ENCODE measurements at regions not wholly inside any gene's neighbourhood (a gene's known extent, or its start where the extent isn't known, plus 50 kb on each side); places are given as distances from the start of the nearest gene placed in this dataset.
"Not testable (repeated sequence)": the region's sequence is repeated elsewhere in the genome, so short reads cannot be mapped to it uniquely, and the experiment has no call there.

DNA sequence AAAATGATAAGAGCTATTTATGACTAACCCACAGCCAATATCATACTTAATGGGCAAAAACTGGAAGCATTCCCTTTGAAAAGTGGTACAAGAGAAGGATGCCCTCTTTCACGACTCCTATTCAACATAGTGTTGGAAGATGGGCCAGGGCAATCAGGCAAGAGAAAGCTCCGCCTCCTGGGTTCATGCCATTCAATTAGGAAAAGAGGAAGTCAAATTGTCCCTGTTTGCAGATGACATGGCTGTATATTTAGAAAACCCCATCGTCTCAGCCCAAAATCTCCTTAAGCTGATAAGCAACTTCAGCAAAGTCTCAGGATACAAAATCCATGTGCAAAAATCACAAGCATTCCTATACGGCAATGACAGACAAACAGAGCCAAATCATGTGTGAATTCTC, 86.4 kb upstream of the TERB2 start:
- intact Hi-C loops (cut with DNase I; ENCODE audit: low total_unique reads); DNase-seq (ENCODE audit: low spot score in 2 of 2); H3K36me3 ChIP-seq; H3K27me3 ChIP-seq; H3K27ac ChIP-seq; H3K4me3 ChIP-seq; H3K4me1 ChIP-seq: not testable (repeated sequence)
- H3K9me3 ChIP-seq = peaks cover 9 to 12% of the 10 kb centered on the region in 2 donors

DNA sequence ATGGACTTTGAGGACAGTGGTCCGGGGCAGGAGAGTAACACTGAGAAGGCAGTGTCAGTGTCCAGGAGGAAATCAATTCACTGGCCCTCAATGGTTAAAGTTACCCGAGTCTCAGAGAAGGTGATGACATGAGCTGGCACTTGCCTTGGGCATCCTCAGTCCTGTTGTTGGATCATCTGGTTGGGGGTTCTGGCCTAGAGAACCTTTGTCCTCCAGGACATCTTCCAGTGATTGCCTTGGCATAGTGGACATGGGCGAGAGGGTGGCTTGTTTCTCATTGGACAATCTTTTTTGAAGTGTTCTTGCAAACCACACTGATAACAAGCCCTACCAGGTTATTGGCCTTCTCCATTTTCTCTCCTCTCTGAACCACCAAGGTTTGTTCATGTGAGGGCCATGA, 83.4 kb upstream of the TERB2 start:
- no peak for DNase-seq (ENCODE audit: low spot score in 2 of 2)
- Histone ChIP-seq H3K9me3 (peaks cover 24 to 40% of the 10 kb centered on the region in 2 donors), H3K27me3 (no peaks in the 10 kb centered on the region), H3K4me3 (no peak overlapping the region), H3K4me1 (no peaks in the 10 kb centered on the region), H3K27ac (no peak overlapping the region), H3K36me3 (no peaks in the 10 kb centered on the region)
- TF ChIP-seq POLR2A (IDR thresholded peaks at IDR 0.05) (no peak), POLR2AphosphoS5 (IDR thresholded peaks at IDR 0.05) (no peak)
- TF ChIP-seq, protein P1, sequence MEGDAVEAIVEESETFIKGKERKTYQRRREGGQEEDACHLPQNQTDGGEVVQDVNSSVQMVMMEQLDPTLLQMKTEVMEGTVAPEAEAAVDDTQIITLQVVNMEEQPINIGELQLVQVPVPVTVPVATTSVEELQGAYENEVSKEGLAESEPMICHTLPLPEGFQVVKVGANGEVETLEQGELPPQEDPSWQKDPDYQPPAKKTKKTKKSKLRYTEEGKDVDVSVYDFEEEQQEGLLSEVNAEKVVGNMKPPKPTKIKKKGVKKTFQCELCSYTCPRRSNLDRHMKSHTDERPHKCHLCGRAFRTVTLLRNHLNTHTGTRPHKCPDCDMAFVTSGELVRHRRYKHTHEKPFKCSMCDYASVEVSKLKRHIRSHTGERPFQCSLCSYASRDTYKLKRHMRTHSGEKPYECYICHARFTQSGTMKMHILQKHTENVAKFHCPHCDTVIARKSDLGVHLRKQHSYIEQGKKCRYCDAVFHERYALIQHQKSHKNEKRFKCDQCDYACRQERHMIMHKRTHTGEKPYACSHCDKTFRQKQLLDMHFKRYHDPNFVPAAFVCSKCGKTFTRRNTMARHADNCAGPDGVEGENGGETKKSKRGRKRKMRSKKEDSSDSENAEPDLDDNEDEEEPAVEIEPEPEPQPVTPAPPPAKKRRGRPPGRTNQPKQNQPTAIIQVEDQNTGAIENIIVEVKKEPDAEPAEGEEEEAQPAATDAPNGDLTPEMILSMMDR (IDR thresholded peaks at IDR 0.05) = no peak
- intact Hi-C loops (cut with DNase I; ENCODE audit: low total_unique reads) = no loop called here

DNA sequence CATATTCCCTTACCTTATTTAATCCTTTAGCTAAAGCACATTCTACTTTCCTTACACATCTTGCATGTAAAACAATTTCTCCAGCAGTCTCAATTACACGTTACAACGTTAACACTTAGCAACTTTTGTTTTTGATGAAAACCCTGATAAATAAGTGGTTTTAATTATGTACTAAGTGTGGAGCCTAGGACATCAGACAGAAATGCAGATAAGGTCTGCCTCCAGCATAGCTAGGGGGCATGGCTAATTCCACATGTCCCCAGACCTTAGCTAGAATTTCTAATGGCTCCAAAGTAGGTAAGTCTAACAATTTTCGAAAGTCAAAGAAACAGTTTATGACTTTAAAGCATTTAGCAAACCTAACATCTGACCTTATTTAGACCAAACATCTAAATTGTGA, 77.4 kb upstream of the TERB2 start:
- Histone ChIP-seq H3K4me1 (no peaks in the 10 kb centered on the region), H3K9me3 (peaks cover 24 to 39% of the 10 kb centered on the region in 2 donors), H3K27ac (no peak overlapping the region), H3K4me3 (no peak overlapping the region), H3K36me3 (no peaks in the 10 kb centered on the region), H3K27me3 (no peaks in the 10 kb centered on the region)
- TF ChIP-seq, protein P1 (IDR thresholded peaks at IDR 0.05) = no peak
- no peak for TF ChIP-seq POLR2A (IDR thresholded peaks at IDR 0.05)
- TF ChIP-seq POLR2AphosphoS5 (IDR thresholded peaks at IDR 0.05) = no peak
- DNase-seq (ENCODE audit: low spot score in 2 of 2) = no peak
- intact Hi-C loops (cut with DNase I; ENCODE audit: low total_unique reads) = loop anchor here (5.0 kb wide), 1 partner anchor 458 kb away; no protein-coding TSS in a partner anchor

DNA sequence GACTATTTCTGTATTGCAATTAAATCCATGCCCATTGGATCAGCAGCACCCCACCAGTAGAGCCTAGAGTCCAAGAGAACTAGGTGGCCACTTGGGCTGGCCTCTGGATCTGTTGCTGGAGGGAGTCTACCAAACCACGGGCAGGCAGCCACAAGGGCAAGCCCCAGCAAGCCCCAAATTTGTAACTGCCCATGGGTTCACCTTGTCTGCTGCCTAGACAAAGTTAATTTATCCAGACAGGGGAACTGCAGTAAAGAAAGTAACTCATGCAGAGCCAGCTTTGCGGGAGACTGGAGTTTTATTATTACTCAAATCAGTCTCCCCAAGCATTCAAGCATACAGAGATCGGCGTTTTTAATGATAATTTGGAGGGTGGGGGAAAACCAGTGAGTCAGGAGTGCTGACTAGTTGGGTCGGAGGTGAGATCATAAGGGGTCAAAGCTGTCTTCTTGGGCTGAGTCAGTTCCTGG, 74.0 kb upstream of the TERB2 start:
- TF ChIP-seq POLR2A (IDR thresholded peaks at IDR 0.05) (no peak), POLR2AphosphoS5 (IDR thresholded peaks at IDR 0.05) (no peak)
- TF ChIP-seq, protein P1 (IDR thresholded peaks at IDR 0.05) = no peak
- Histone ChIP-seq H3K36me3 (no peaks in the 10 kb centered on the region), H3K4me1 (no peaks in the 10 kb centered on the region), H3K27ac (peak overlapping the region in 1 of 2 donors; percentile 32), H3K27me3 (no peaks in the 10 kb centered on the region), H3K4me3 (no peak overlapping the region), H3K9me3 (peaks cover 0 to 6% of the 10 kb centered on the region in 2 donors)
- DNase-seq (ENCODE audit: low spot score in 2 of 2) = no peak
- intact Hi-C loops (cut with DNase I; ENCODE audit: low total_unique reads) = no loop called here

DNA sequence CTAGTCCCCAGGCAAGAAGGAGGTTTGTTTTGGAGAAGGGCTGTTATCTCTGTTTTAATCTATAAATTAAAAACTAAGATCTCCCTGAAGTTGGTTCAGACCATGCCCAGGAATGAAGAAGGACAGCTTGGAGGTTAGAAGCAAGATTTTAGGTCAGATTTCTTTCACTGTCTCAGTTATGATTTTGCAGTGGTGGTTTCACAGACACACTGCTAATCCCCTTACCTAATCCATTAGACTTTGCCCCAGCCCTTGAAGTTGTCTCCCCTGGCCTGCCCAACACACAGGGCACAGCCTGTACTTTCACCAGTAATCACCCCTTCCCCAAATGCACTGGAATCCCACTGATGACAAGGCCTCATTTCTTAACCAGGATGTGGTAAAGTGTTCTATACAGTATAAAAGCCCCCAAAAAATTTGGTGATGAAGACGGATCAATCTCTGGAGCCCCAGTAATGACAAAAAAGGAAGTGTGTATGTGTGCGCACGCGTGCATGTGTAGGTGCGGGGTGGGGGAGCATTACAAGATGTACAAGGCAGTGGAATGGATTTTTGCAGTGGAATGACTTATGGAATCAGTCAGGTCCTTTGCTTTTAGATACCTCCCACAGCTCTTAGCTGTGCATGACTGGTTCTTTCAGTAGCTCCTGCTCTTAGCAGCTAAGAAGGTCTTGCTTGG, 73.1 kb upstream of the TERB2 start:
- no peak overlapping the region for H3K4me3 ChIP-seq
- intact Hi-C loops (cut with DNase I; ENCODE audit: low total_unique reads) = no loop called here
- no peaks in the 10 kb centered on the region for H3K4me1 ChIP-seq
- H3K36me3 ChIP-seq = no peaks in the 10 kb centered on the region
- no peak for DNase-seq (ENCODE audit: low spot score in 2 of 2)
- no peak for TF ChIP-seq POLR2AphosphoS5 (IDR thresholded peaks at IDR 0.05)
- no peak for TF ChIP-seq POLR2A (IDR thresholded peaks at IDR 0.05)
- TF ChIP-seq, protein P1 (IDR thresholded peaks at IDR 0.05) = no peak
- H3K9me3 ChIP-seq = no peaks in the 10 kb centered on the region
- H3K27me3 ChIP-seq = no peaks in the 10 kb centered on the region
- H3K27ac ChIP-seq = peak overlapping the region in 1 of 2 donors; percentile 32

DNA sequence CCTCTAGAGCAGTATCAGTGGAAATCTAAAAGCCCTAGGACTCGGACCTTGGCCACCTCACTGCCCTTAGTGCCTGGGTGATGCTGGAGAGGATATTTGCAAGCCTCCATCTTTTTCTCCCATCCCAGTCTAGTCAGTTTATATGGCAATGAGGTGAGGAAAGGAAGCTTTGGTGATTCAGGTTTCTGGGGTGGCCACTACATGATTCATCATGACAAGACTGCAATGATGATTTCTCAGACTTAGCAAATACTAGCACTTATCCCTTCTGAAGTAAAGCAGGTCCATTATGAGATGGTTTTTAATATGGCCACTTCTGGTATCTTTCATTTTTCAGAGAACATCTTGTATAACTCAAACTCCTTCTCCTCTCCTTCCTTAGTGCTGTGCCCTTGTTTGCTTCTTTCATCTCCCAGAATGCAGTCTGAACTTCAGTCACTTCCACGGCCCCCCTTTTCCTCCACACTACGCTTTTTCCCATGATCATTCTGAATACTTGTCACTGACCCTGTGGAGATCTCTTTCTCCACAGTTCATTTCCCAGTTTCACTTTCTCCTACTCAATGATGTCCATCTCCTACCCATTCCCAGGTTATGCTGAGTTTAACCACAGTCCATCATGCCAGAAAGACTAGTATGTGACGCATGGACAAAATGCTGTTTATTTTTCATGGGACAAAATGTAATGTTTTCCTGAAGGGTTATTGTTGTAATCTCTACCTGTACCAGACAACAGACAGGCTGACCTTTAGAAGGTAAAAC, 57.4 kb upstream of the TERB2 start:
- DNase-seq (ENCODE audit: low spot score in 2 of 2); H3K4me1 ChIP-seq; H3K36me3 ChIP-seq; intact Hi-C loops (cut with DNase I; ENCODE audit: low total_unique reads); H3K4me3 ChIP-seq; H3K27me3 ChIP-seq; H3K9me3 ChIP-seq; H3K27ac ChIP-seq: not testable (repeated sequence)

DNA sequence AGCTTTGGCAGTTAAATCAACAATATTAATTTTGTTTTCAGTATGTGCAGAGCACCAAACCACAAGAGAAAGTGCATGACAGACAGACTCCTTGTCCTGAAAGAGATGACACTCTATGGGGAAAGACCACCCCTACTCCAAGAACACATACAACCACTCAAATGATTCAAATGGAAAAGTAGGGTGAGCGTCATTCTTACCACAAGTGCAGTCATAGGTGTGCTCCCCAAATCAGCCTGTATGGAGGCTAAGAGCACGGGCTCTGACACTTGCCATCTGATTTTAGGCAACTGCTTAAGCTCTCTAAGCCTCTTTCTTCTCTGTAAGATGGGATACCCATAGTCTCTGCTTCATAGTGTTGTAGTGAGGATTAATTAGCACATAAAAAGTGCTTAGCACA, 56.7 kb upstream of the TERB2 start:
- H3K9me3 ChIP-seq; H3K36me3 ChIP-seq; H3K4me3 ChIP-seq; intact Hi-C loops (cut with DNase I; ENCODE audit: low total_unique reads); H3K27ac ChIP-seq; H3K4me1 ChIP-seq; H3K27me3 ChIP-seq; DNase-seq (ENCODE audit: low spot score in 2 of 2): not testable (repeated sequence)

DNA sequence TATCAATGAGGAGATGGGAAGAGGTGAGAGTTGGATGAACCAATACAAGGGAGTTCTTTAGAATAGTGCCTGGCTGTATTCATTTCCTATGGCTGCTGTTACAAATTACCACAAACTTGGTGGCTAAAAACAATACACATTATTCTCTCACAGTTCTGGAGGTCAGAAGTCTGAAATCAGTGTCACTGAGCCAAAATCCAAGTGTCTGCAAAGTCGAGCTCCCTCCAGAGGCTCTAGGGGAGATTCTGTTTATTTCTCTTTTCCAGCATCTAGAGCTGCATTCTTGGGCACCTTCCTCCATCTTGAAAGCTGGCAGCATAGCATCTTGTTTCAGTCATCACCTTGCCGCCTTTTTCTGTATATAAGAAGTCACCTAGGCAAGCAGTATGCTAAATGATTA, 55.7 kb upstream of the TERB2 start:
- H3K4me1 ChIP-seq; H3K9me3 ChIP-seq; H3K36me3 ChIP-seq; H3K27ac ChIP-seq; H3K4me3 ChIP-seq; intact Hi-C loops (cut with DNase I; ENCODE audit: low total_unique reads); DNase-seq (ENCODE audit: low spot score in 2 of 2); H3K27me3 ChIP-seq: not testable (repeated sequence)

DNA sequence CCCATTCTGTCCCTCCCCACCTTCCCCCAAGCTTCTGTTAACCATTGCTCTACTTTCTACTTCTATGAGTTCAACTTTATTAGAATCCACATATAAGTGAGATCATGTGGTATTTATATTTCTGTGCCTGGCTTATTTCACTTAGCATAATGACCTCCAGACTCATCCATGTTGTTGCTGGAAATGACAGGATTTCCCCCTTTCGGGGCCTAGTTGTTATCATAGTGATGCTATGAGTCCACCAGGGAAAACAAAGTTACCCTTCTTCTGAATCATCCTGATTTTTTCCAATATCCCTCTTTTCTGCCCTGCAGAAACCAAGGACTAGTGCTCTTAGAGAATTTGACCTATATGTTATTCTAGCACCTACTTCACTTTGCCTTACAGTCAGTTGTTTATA, 53.2 kb upstream of the TERB2 start:
- DNase-seq (ENCODE audit: low spot score in 2 of 2); H3K4me3 ChIP-seq; H3K27ac ChIP-seq; H3K4me1 ChIP-seq; H3K27me3 ChIP-seq; H3K9me3 ChIP-seq; H3K36me3 ChIP-seq; intact Hi-C loops (cut with DNase I; ENCODE audit: low total_unique reads): not testable (repeated sequence)

Data from breast epithelium (tissue), 4 donors.